Choroid plexus epithelial cell (primary cell): ENCODE measurements at regions not wholly inside any gene's neighbourhood (a gene's known extent, or its start where the extent isn't known, plus 50 kb on each side); places are given as distances from the start of the nearest gene placed in this dataset.
A peak's percentile ranks its signal among the peaks of the same experiment; 100 is the strongest.

ENCODE experiments used
- DNase-seq: peaks from one replicate; pipeline ENCODE4 v3.0.0-alpha.2; 2010; ENCODE audit warnings: low read depth
- H3K4me3 ChIP-seq: 2 replicates; pipeline ENCODE4 v1.5.1; 2011; ENCODE audit warnings: low read depth, mild to moderate bottlenecking, control low read depth, low read length, moderate library complexity
- CTCF ChIP-seq: conservative IDR thresholded peaks from 2 replicates; pipeline ENCODE4 v1.5.1; 2011; ENCODE audit warnings: low read depth, mild to moderate bottlenecking, control low read depth, inconsistent platforms, low read length, moderate library complexity

- no peak for TF ChIP-seq CTCF
- H3K4me3 ChIP-seq = no peak overlapping the region
- DNase-seq = peak; percentile 30
Observed at GRCh38 chr1:218863987-218864386, 309.7 kb upstream of the LYPLAL1 start.

GRCh38 chr1:218865591-218865990, 308.1 kb upstream of the LYPLAL1 start:
- peak; percentile 92 for DNase-seq
- TF ChIP-seq CTCF = no peak
- H3K4me3 ChIP-seq = no peak overlapping the region

- TF ChIP-seq CTCF = no peak
- DNase-seq = no peak
- H3K4me3 ChIP-seq = no peak overlapping the region
Observed at GRCh38 chr1:218866507-218866906, 307.2 kb upstream of the LYPLAL1 start.

GRCh38 chr1:218867066-218867465, 306.6 kb upstream of the LYPLAL1 start:
- no peak overlapping the region for H3K4me3 ChIP-seq
- no peak for TF ChIP-seq CTCF
- no peak for DNase-seq

- peak; percentile 82 for DNase-seq
- no peak for TF ChIP-seq CTCF
- no peak overlapping the region for H3K4me3 ChIP-seq
Observed at GRCh38 chr1:218867941-218868626, 305.6 kb upstream of the LYPLAL1 start.

- peak; percentile 76 for DNase-seq
- no peak overlapping the region for H3K4me3 ChIP-seq
- no peak for TF ChIP-seq CTCF
Observed at GRCh38 chr1:218869276-218869675, 304.4 kb upstream of the LYPLAL1 start.

- no peak overlapping the region for H3K4me3 ChIP-seq
- TF ChIP-seq CTCF = no peak
- no peak for DNase-seq
Observed at GRCh38 chr1:218872026-218872425, 301.7 kb upstream of the LYPLAL1 start.
